ENCODE measurements at regions not wholly inside any gene's neighbourhood (a gene's known extent, or its start where the extent isn't known, plus 50 kb on each side); places are given as distances from the start of the nearest gene placed in this dataset.
"Not testable (repeated sequence)": the region's sequence is repeated elsewhere in the genome, so short reads cannot be mapped to it uniquely, and the experiment has no call there.

DNA sequence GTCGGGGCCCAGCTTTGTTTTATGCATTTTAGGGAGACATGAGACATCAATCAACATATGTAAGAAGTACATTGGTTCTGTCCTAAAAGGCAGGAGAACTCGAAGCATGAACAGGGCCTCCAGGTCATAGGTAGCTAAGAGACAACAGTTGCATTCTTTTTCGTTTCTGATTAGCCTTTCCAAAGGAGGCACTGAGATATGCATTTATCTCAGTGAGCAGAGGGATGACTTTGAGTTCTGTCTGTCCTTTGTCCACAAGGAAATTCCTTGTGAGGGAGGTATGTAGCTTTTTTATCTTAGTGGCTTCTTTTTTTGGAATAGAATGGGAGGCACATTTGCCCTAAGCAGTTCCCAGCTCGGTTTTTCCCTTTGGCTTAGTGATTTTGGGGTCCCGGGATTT is 109.5 kb upstream of the KIF2A start:
- TF ChIP-seq, protein P1, sequence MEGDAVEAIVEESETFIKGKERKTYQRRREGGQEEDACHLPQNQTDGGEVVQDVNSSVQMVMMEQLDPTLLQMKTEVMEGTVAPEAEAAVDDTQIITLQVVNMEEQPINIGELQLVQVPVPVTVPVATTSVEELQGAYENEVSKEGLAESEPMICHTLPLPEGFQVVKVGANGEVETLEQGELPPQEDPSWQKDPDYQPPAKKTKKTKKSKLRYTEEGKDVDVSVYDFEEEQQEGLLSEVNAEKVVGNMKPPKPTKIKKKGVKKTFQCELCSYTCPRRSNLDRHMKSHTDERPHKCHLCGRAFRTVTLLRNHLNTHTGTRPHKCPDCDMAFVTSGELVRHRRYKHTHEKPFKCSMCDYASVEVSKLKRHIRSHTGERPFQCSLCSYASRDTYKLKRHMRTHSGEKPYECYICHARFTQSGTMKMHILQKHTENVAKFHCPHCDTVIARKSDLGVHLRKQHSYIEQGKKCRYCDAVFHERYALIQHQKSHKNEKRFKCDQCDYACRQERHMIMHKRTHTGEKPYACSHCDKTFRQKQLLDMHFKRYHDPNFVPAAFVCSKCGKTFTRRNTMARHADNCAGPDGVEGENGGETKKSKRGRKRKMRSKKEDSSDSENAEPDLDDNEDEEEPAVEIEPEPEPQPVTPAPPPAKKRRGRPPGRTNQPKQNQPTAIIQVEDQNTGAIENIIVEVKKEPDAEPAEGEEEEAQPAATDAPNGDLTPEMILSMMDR (conservative IDR thresholded peaks at IDR 0.05) = not testable (repeated sequence)
- TF ChIP-seq EZH2 (IDR thresholded peaks at IDR 0.05; ENCODE audit: low read depth) = not testable (repeated sequence)
